VCaP (cell line): ENCODE measurements at regions not wholly inside any gene's neighbourhood (a gene's known extent, or its start where the extent isn't known, plus 50 kb on each side); places are given as distances from the start of the nearest gene placed in this dataset.

Source experiments
- H3K27ac ChIP-seq: fragments of 450-650 bp; 2 replicates; pipeline ENCODE4 v1.5.1; 2017
- CTCF ChIP-seq: fragments of 450-650 bp; conservative IDR thresholded peaks from 2 replicates; pipeline ENCODE4 v1.5.1; 2017; ENCODE audit warnings: mild to moderate bottlenecking, moderate library complexity

- TF ChIP-seq CTCF: no peak
Measured at GRCh38 chr22:44606126-44606525, 95.9 kb upstream of the PRR5 start.

GRCh38 chr22:44605486-44605885 lies 96.5 kb upstream of the PRR5 start:
- H3K27ac ChIP-seq: no peak overlapping the region
- no peak for TF ChIP-seq CTCF

More at GRCh38 chr22:44606126-44606525, 95.9 kb upstream of the PRR5 start:
- H3K27ac ChIP-seq: no peak overlapping the region

- no peak overlapping the region for H3K27ac ChIP-seq
- TF ChIP-seq CTCF: no peak
Measured at GRCh38 chr22:44604991-44605390, 97.0 kb upstream of the PRR5 start.

- H3K27ac ChIP-seq: no peak overlapping the region
- TF ChIP-seq CTCF: no peak
Measured at GRCh38 chr22:44604455-44604854, 97.5 kb upstream of the PRR5 start.

- no peak for TF ChIP-seq CTCF
- H3K27ac ChIP-seq: no peak overlapping the region
Measured at GRCh38 chr22:44603767-44604166, 98.2 kb upstream of the PRR5 start.

GRCh38 chr22:44601725-44602124 lies 100.3 kb upstream of the PRR5 start:
- TF ChIP-seq CTCF: no peak
- H3K27ac ChIP-seq: no peak overlapping the region

- no peak overlapping the region for H3K27ac ChIP-seq
- no peak for TF ChIP-seq CTCF
Measured at GRCh38 chr22:44601189-44601588, 100.8 kb upstream of the PRR5 start.
